Central memory CD8-positive, alpha-beta T cell (primary cell): ENCODE measurements at regions not wholly inside any gene's neighbourhood (a gene's known extent, or its start where the extent isn't known, plus 50 kb on each side); places are given as distances from the start of the nearest gene placed in this dataset.

ENCODE experiments used
- ATAC-seq: fragments of 150-1000 bp; cut with Tn5 transposase; replicated peaks from 2 replicates; pipeline ENCODE4 v1.10.0; 2022; ENCODE audit warnings: mild to moderate bottlenecking, moderate FRiP score, moderate number of reproducible peaks; ENCODE audit not compliant: poor library complexity, severe bottlenecking; ENCODE audit errors: extremely low read depth
- DNase-seq, 2 donors: peaks; one replicate each; pipeline ENCODE4 v3.0.0; 2021; ENCODE audit warnings: low spot score in 2 of 2
- H3K27ac Mint-ChIP-seq: one replicate; pipeline ENCODE4 v1.8.0; 2022; ENCODE audit warnings: low read depth, mild to moderate bottlenecking, moderate library complexity, mixed read lengths
- H3K27me3 Mint-ChIP-seq: one replicate; pipeline ENCODE4 v1.8.0; 2022; ENCODE audit warnings: mixed read lengths
- H3K36me3 Mint-ChIP-seq: one replicate; pipeline ENCODE4 v1.8.0; 2022; ENCODE audit warnings: mild to moderate bottlenecking, moderate library complexity, mixed read lengths; ENCODE audit not compliant: insufficient read depth
- H3K4me1 Mint-ChIP-seq: one replicate; pipeline ENCODE4 v1.8.0; 2022; ENCODE audit warnings: mixed read lengths
- H3K4me3 Mint-ChIP-seq: one replicate; pipeline ENCODE4 v1.8.0; 2022; ENCODE audit warnings: mild to moderate bottlenecking, moderate library complexity, mixed read lengths
- H3K9me3 Mint-ChIP-seq: one replicate; pipeline ENCODE4 v1.8.0; 2022; ENCODE audit warnings: mixed read lengths

DNA sequence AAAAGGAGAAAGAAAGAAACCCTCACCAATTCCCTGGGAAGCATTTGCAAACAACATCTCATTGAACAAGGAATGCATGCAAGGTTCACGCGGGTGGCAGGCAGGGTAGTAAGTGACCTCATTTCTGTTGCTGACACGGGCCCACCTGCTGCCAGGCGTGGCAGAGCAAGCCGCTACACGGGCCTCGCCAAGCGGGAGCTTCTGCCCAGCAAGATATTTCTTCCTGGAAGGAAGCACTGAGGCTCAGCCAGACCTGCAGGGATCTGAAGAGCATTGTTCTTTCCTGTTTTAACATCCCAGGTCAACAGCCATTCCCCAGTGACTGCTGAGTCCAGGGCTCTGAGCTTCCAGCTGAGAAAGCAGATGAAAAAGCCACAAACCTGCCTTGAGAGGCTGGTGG is 91.9 kb upstream of the IGSF21 start:
- H3K27ac Mint-ChIP-seq: no peak overlapping the region
- no peak overlapping the region for H3K4me3 Mint-ChIP-seq
- ATAC-seq (no peak), DNase-seq (no peak)
- no peaks in the 10 kb centered on the region for H3K4me1 Mint-ChIP-seq
- H3K9me3 Mint-ChIP-seq: no peaks in the 10 kb centered on the region
- no peaks in the 10 kb centered on the region for H3K36me3 Mint-ChIP-seq
- peaks cover 84% of the 10 kb centered on the region for H3K27me3 Mint-ChIP-seq

DNA sequence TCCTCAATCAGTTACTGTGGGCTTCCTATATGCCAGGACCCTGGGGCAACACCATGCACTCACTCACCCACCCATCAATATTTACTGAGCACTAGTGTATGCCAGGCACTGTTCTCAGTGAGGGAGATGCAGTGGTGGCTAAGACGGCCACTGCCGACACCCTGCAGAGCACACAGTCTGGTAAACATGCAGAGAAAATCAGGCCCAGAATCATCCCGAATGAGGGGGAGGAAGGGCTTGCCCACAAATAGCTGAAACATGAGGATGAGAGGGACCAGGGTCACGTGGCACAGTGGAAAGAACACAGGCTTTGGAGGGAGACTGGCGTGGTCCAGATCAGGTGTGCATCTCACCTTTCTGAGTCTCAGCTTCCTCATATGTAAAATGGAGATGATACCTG is 89.2 kb upstream of the IGSF21 start:
- Mint-ChIP-seq H3K4me1 (no peaks in the 10 kb centered on the region), H3K4me3 (no peak overlapping the region), H3K36me3 (no peaks in the 10 kb centered on the region), H3K9me3 (no peaks in the 10 kb centered on the region), H3K27me3 (peaks cover 83% of the 10 kb centered on the region), H3K27ac (no peak overlapping the region)
- ATAC-seq: no peak
- DNase-seq: no peak

DNA sequence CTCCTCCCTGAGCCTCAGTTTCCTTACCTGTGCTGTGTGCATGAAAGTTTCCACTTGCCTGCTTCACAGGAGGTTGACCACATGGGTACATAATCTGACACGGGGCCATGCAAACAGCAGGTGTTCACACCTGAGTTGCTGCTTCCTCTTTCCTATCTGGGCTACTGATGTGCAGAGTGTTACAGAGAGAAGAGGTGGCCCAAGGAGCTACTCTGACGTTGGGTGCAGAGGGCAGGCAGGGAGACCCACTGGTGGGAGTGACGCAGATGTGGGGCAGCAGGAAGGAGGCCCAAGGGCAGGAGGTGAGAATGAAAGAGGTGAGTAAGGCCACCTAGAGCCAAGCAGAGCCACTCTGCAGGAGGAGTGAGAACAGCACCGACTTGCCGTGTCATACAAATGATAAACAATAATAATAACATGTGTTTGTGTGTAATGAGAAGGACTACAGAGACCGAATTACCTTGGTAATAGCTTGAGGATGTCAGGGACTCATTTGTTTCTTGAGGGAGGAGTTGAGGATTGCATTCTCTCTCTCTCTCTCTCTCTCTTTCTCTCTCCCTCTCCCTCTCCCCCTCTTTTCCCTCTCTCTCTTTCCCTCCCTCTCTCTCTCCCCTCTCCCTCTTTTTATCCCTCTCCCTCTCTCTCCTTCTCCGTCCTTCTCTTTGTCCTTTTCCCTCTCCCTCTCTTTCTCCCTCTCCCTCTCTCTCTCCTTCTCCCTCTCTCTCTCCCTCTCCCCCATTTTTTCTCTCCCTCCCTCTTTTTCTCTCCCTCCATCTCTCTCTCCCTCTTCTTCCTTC is 87.4 kb upstream of the IGSF21 start:
- no peak for DNase-seq
- H3K4me3 Mint-ChIP-seq: no peak overlapping the region
- no peak for ATAC-seq
- no peak overlapping the region for H3K27ac Mint-ChIP-seq
- H3K4me1 Mint-ChIP-seq: no peaks in the 10 kb centered on the region
- H3K9me3 Mint-ChIP-seq: no peaks in the 10 kb centered on the region
- H3K36me3 Mint-ChIP-seq: no peaks in the 10 kb centered on the region
- H3K27me3 Mint-ChIP-seq: peaks cover 78% of the 10 kb centered on the region

DNA sequence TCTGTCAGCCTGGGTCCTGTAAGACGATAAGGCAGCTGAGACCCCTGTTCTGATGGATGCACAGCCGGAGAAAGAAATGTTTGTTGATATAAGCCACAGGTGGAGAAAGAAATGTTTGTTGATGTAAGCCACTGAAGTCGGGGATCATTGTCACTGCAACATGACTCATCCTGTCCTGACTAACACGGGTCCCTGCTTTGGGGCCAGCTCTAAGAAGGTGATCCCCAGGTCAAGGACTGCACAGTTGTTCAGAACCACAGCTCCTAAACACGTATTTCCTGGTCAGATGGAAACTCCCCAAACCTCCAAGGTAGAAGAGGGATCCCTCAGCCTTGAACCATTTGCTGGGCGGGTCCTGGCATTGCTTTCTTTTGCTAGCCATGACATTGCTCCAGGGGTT is 86.4 kb upstream of the IGSF21 start:
- no peaks in the 10 kb centered on the region for H3K4me1 Mint-ChIP-seq
- H3K36me3 Mint-ChIP-seq: no peaks in the 10 kb centered on the region
- no peaks in the 10 kb centered on the region for H3K9me3 Mint-ChIP-seq
- DNase-seq: no peak
- ATAC-seq: no peak
- peaks cover 78% of the 10 kb centered on the region for H3K27me3 Mint-ChIP-seq
- H3K4me3 Mint-ChIP-seq: no peak overlapping the region
- H3K27ac Mint-ChIP-seq: no peak overlapping the region

DNA sequence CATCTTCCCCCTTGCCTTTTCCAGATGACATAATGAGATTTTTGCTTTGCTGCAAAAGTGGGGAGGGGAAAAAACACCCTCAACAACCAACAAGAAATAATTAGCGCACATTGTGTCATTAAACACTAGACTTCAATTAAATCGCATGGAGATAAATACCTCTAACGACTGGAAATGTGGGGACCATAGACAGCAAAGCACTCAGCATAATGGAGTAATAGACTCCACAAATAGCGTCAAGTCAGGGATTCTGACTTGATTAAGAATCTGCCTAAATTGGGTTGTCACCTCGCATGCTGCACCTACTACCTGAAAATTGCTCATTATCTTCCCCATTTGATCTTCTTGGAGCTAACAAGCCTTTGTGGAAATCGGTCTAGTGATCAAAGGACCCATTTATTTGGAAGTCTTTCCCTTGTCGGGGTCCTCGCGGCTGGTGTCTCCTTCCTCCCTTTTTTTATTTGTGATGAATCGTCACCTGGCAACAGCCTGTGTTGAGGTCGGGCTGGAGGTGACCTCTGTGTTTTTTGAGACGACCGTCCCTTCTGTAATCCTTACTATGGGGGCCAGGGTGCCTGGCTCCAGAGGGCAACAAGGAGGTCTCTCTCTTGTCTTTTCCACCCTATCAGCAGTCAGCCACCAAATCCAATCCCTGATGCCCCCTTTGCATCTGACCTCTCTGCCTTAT is 75.3 kb upstream of the IGSF21 start:
- peaks cover 2% of the 10 kb centered on the region for H3K36me3 Mint-ChIP-seq

DNA sequence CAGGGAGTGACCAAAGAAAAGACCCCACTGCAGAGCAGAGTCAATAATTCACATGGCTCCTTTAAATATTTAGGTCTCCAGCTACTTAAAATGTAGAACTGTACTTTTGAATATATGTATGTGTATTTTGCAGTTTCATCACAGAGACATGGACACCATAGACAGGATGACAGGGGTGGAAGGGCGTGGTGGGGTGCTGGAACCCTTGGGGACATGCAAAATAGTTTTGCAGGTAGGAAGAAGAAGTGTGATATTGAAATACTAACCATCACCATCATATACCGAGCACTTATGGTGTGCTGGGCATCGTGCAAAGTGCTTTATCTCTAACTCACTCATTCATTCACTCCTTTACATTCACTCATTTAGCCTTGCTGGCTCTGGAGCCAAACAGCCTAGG is 72.5 kb upstream of the IGSF21 start:
- Mint-ChIP-seq H3K27ac (no peak overlapping the region), H3K27me3 (peaks cover 46% of the 10 kb centered on the region)

More for the DNA sequence above, 75.3 kb upstream of the IGSF21 start:
- DNase-seq: no peak
- no peaks in the 10 kb centered on the region for H3K9me3 Mint-ChIP-seq
- no peak overlapping the region for H3K4me3 Mint-ChIP-seq
- ATAC-seq: no peak
- no peak overlapping the region for H3K27ac Mint-ChIP-seq
- H3K27me3 Mint-ChIP-seq: peaks cover 58% of the 10 kb centered on the region
- H3K4me1 Mint-ChIP-seq: no peaks in the 10 kb centered on the region

DNA sequence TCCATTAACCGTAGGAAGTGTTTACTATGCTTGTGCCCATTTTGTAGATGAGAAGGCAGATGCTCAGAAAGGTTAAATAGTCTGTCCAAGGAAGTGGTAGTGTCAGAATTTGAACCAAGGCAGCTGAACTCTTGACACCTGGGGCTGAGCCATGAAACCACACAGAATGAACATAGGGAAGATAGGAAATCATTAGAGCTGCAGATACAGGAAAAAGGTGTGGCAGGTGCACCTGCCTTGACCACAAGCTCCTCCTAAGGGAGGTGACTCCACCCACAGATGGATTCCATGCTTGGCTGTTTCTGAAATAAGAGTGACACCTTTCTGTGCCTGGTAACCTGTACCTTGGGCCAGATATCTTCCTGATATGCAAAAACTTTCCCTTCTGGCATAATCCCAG is 69.9 kb upstream of the IGSF21 start:
- no peak overlapping the region for H3K4me3 Mint-ChIP-seq
- no peak overlapping the region for H3K27ac Mint-ChIP-seq

More for the DNA sequence above, 72.5 kb upstream of the IGSF21 start:
- H3K36me3 Mint-ChIP-seq: peaks cover 2% of the 10 kb centered on the region
- no peaks in the 10 kb centered on the region for H3K4me1 Mint-ChIP-seq
- H3K9me3 Mint-ChIP-seq: no peaks in the 10 kb centered on the region
- H3K4me3 Mint-ChIP-seq: no peak overlapping the region
- ATAC-seq (no peak), DNase-seq (no peak)

DNA sequence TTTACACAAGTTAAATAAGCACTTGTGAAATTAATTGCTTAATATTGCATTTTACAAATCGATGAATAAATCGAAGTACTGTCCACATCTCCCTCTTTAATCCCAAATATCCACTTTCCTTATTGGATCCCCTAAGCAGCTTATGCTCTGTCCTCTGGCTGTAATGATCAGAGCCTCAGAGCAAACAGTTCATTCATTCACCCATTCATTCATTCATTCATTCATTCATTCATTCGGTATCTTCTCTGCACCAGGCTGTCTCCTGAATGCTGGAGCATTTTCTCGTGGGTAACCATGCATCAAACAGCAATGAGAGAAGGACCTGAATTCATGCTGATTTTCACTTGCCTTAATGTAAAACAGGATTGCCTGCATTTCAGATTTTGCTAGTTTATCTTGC is 69.5 kb upstream of the IGSF21 start:
- Mint-ChIP-seq H3K36me3 (no peaks in the 10 kb centered on the region), H3K27me3 (peaks cover 20% of the 10 kb centered on the region), H3K4me1 (no peaks in the 10 kb centered on the region), H3K27ac (no peak overlapping the region), H3K9me3 (no peaks in the 10 kb centered on the region), H3K4me3 (no peak overlapping the region)
- no peak for DNase-seq
- ATAC-seq: no peak

More for the DNA sequence above, 69.9 kb upstream of the IGSF21 start:
- H3K36me3 Mint-ChIP-seq: no peaks in the 10 kb centered on the region
- ATAC-seq: no peak
- peaks cover 24% of the 10 kb centered on the region for H3K27me3 Mint-ChIP-seq
- H3K9me3 Mint-ChIP-seq: no peaks in the 10 kb centered on the region
- H3K4me1 Mint-ChIP-seq: no peaks in the 10 kb centered on the region
- no peak for DNase-seq

DNA sequence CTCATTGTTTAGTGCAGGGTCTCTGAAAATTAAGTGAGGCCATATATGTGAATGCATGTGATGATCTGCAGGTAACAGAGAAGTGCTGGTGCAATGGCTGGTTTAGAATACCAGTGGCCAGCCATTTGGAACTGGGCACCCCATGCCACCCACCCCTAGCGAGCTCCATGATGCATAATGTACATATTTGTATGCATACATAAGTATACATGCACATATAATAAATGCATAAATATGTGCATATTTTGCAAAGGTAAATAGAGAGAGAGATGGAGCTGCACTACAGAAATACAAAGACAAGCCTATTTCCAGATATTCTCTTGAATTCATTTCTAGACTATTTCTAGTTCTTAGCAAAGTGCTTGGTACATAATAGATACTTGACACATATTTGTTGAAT is 68.5 kb upstream of the IGSF21 start:
- Mint-ChIP-seq H3K36me3 (no peaks in the 10 kb centered on the region), H3K4me1 (no peaks in the 10 kb centered on the region), H3K27ac (no peak overlapping the region), H3K9me3 (no peaks in the 10 kb centered on the region), H3K27me3 (peaks cover 19% of the 10 kb centered on the region), H3K4me3 (no peak overlapping the region)
- ATAC-seq (no peak), DNase-seq (no peak)

DNA sequence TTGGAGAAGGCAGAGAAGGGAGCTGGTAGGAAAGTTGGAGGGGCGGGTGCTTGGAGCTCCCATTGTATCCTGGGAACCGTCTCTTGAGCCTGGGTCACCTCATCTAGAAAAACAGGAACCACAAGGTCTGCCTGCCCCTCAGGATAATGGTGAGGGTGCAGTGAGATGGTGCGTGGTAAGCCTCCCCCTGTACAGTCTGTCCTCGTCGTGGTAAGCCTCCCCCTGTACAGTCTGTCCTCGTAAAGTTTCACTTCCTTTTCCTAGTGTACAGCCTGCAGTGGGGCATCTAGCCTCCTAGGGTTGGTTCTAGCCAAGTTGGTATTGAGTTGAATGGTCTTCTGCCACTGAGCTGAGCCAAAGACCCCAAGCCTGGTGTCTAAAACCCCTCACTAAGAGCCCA is 66.5 kb upstream of the IGSF21 start:
- ATAC-seq (no peak), DNase-seq (no peak)
- H3K4me1 Mint-ChIP-seq: no peaks in the 10 kb centered on the region
- H3K9me3 Mint-ChIP-seq: no peaks in the 10 kb centered on the region
- H3K27me3 Mint-ChIP-seq: peaks cover 24% of the 10 kb centered on the region
- no peaks in the 10 kb centered on the region for H3K36me3 Mint-ChIP-seq
- no peak overlapping the region for H3K4me3 Mint-ChIP-seq
- no peak overlapping the region for H3K27ac Mint-ChIP-seq

DNA sequence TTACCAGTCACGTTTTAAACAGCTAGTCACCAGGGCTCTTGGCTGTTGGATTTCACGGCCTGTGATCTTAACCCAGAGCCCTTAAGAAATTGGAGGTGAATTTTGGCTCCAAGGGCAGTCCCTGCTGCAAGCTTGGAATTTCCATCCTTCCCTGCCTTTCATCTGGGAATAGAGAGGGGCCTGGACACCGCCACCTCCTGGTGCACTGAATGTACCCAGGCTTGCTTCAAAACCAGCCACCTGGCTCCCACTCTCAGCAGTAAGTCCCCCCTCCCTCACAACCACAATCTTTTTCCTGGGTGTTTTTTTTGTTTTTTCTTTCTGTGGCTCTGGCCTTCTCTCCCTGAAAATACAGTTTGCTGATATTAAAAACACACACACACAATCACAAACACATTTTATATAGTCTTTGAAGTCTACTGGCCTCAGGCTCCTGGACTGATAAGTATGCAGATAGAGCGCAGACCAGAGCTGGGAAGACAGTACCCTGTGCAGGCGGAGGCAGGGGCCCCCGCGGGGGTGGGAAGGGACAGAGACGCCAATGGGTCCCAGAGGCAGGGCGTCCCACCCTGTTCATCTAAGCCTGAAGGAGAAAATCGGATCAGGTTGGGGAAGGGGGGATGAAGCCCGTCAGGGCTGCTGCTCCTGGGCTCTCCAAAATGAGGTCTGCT is 65.8 kb upstream of the IGSF21 start:
- no peaks in the 10 kb centered on the region for H3K9me3 Mint-ChIP-seq
- DNase-seq (no peak), ATAC-seq (no peak)
- H3K4me1 Mint-ChIP-seq: no peaks in the 10 kb centered on the region
- no peak overlapping the region for H3K4me3 Mint-ChIP-seq
- no peaks in the 10 kb centered on the region for H3K36me3 Mint-ChIP-seq
- H3K27me3 Mint-ChIP-seq: peaks cover 24% of the 10 kb centered on the region
- no peak overlapping the region for H3K27ac Mint-ChIP-seq

DNA sequence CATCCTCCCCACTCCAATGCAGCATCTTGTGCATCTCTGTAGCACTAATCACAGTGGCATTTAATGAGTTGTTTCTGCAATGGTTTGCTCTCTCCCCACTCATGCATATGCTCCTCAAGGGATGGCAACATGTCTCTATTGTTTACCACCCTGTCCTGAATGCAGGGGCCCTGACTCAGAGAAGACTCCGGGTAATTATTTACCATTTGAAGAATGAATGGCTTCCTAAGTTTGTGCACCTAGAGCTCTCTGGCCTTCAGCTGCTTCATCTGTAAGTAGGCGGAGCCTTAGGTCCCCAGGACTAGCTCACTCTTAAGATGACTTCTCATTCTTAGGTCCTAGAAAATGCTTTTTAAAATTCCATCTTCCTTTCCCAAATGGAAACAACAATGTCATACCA is 63.7 kb upstream of the IGSF21 start:
- Mint-ChIP-seq H3K4me1 (no peaks in the 10 kb centered on the region), H3K27me3 (peaks cover 18% of the 10 kb centered on the region), H3K36me3 (no peaks in the 10 kb centered on the region), H3K27ac (no peak overlapping the region), H3K9me3 (no peaks in the 10 kb centered on the region), H3K4me3 (no peak overlapping the region)
- DNase-seq (no peak), ATAC-seq (no peak)

DNA sequence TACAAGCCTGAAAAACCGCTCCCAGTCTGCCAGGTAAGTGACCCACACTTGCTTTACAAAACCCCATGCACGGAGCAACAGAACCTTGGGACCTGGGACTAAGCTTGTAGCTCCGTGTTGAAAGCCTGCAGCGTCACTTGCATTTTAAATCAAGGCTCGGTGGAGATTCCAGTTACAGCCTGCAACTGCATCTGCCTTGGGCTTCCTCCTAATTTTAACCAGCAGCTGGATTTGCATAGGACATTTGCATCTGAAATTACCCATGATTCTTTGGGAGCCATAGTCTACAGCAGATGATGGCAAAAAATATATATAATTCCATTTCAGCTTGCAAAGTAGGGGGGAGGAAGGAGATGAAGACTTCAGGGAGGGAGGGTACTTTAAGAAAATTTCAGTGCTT is 62.4 kb upstream of the IGSF21 start:
- Mint-ChIP-seq H3K27ac (no peak overlapping the region), H3K9me3 (peaks cover 6% of the 10 kb centered on the region), H3K4me3 (no peak overlapping the region), H3K36me3 (no peaks in the 10 kb centered on the region), H3K27me3 (peaks cover 15% of the 10 kb centered on the region), H3K4me1 (no peaks in the 10 kb centered on the region)
- ATAC-seq: no peak
- DNase-seq: no peak
